ENCODE measurements at regions not wholly inside any gene's neighbourhood (a gene's known extent, or its start where the extent isn't known, plus 50 kb on each side); places are given as distances from the start of the nearest gene placed in this dataset.
"Not testable (repeated sequence)": the region's sequence is repeated elsewhere in the genome, so short reads cannot be mapped to it uniquely, and the experiment has no call there.

DNA sequence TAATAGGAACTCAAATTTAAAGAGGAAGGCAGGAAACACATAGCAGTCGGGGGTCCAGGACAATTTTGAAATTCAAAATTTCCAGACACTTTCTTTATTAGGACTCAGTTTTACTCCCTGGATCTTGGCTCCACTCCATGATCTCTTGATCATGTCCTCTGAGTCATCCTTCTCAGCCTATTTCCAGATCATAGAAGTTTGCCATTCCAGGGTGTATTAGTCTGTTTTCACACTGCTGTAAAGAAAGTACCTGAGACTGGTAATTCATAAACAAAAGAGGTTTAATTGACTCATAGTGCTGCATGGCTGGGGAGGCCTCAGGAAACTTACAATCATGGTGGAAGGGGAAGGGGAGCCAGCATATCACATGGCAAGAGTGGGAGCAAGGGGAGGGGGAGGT is 564.7 kb upstream of the ACTRT1 start:
- no peak for DNase-seq (ENCODE audit: low read depth)
- TF ChIP-seq, protein P1, sequence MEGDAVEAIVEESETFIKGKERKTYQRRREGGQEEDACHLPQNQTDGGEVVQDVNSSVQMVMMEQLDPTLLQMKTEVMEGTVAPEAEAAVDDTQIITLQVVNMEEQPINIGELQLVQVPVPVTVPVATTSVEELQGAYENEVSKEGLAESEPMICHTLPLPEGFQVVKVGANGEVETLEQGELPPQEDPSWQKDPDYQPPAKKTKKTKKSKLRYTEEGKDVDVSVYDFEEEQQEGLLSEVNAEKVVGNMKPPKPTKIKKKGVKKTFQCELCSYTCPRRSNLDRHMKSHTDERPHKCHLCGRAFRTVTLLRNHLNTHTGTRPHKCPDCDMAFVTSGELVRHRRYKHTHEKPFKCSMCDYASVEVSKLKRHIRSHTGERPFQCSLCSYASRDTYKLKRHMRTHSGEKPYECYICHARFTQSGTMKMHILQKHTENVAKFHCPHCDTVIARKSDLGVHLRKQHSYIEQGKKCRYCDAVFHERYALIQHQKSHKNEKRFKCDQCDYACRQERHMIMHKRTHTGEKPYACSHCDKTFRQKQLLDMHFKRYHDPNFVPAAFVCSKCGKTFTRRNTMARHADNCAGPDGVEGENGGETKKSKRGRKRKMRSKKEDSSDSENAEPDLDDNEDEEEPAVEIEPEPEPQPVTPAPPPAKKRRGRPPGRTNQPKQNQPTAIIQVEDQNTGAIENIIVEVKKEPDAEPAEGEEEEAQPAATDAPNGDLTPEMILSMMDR (IDR thresholded peaks at IDR 0.05; ENCODE audit: control insufficient read depth, insufficient read depth, low read depth, low read length, missing control alignments) = no peak
- no peak overlapping the region for H3K4me3 ChIP-seq (ENCODE audit: control insufficient read depth, low read depth, low read length)

DNA sequence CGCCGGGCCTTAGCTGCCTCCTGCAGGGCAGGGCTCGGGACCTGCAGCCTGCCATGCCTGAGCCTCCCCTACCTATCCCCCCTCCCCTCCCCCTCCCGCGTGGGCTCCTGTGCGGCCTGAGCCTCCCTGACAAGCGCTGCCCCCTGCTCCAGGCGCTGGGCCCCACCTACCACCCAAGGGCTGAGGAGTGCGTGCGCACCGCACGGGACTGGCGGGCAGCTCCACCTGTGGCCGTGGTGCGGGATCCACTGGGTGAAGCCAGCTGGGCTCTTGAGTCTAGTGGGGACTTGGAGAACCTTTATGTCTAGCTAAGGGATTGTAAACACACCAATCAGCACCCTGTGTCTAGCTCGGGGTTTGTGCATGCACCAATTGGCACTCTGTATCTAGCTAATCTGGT is 554.6 kb upstream of the ACTRT1 start:
- DNase-seq (ENCODE audit: low read depth); H3K4me3 ChIP-seq (ENCODE audit: control insufficient read depth, low read depth, low read length): not testable (repeated sequence)

DNA sequence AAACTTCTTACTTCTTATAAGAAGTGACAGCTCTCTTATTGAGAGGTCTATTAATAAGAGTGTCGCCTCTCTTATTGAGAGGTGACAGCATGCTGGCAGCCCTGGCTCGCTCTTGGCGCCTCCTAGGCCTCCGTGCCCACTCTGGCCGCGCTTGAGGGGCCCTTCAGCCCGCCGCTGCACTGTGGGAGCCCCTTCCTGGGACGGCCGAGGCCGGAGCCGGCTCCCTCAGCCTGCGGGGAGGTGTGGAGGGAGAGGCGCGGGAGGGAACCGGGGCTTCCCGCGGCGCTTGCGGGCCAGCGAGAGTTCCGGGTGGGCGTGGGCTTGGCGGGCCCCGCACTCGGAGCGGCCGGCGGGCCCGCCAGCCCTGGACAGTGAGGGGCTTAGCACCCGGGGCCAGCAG is 554.2 kb upstream of the ACTRT1 start:
- not testable (repeated sequence) for H3K4me3 ChIP-seq (ENCODE audit: control insufficient read depth, low read depth, low read length); DNase-seq (ENCODE audit: low read depth)

DNA sequence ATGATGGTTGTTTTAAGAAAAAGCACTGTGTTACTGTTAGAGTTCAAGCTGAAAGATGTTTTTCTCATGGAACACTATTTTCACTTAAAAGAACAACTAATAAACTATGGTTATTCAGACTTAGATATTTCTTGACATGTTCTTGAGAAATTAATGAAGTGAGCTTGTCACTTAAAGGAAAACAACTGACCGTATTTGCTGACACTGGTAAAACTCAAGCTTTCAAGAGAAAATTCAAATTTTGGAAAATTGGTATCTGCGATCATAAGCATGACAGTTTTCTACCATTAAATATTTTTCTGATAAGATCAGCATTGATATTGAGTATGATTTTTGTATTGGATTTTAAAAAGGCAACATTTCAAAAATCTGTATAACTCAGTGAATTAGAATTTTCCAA is 549.5 kb upstream of the ACTRT1 start:
- DNase-seq (ENCODE audit: low read depth) = no peak

DNA sequence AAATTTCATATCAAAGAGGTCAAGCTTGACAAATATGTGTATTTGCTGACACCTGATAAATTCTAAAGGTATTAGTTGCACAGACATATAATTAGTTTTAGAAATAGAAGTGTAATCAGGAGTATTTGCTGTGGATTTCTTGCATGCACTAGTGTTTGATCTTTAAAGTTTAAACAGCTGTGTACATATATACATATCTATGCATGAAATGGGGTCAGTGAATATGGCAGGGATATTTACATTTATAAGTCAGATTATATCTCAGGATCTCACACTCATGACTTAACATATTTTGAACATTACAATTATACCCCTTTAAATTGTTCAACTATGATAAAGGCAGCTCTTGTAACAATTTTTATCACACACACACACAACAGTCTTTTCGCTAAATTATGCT is 547.4 kb upstream of the ACTRT1 start:
- DNase-seq (ENCODE audit: low read depth) = no peak
- TF ChIP-seq, protein P1 (IDR thresholded peaks at IDR 0.05; ENCODE audit: control insufficient read depth, insufficient read depth, low read depth, low read length, missing control alignments) = no peak
- no peak overlapping the region for H3K4me3 ChIP-seq (ENCODE audit: control insufficient read depth, low read depth, low read length)

More for the DNA sequence above, 549.5 kb upstream of the ACTRT1 start:
- TF ChIP-seq, protein P1 (IDR thresholded peaks at IDR 0.05; ENCODE audit: control insufficient read depth, insufficient read depth, low read depth, low read length, missing control alignments) = no peak
- H3K4me3 ChIP-seq (ENCODE audit: control insufficient read depth, low read depth, low read length) = no peak overlapping the region

DNA sequence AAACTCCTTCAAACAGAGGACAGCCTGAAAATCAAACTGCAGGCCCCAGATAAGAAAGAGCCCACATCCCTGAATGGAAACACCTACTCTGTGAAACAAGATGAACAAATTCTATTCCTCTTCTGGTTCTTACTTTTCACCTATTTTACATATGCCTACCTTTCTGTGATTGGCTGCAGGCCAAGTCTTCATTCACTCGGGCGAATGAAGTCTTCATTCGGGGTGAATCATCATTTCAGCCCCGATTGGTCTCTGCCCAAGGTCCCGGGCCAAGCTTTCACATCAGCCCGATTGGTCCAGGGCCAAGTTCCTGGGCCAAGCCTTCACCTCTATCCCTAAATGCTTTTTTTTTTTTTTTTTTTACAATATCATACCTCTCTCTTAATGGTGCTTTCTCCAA is 529.8 kb upstream of the ACTRT1 start:
- no peak overlapping the region for H3K4me3 ChIP-seq (ENCODE audit: control insufficient read depth, low read depth, low read length)
- TF ChIP-seq, protein P1 (IDR thresholded peaks at IDR 0.05; ENCODE audit: control insufficient read depth, insufficient read depth, low read depth, low read length, missing control alignments) = no peak
- no peak for DNase-seq (ENCODE audit: low read depth)

DNA sequence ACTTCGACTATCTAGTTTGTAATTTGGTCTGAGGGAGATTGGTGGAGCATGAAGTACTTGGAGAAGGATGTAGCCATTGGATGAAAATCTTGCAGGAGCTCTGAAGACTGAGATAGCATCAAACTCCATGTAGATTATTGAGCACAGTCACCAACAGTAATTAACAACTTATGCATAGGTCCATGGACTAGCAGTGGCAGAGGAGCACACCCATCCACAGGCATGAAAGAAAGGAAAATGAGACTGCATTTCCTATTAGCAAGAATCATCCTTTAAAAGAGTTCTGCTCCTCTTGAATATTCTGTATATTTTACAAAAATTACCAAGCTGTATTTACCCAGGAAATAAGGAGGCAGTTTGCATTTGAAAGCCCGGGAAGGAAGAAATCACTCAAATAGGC is 529.4 kb upstream of the ACTRT1 start:
- no peak for DNase-seq (ENCODE audit: low read depth)
- TF ChIP-seq, protein P1 (IDR thresholded peaks at IDR 0.05; ENCODE audit: control insufficient read depth, insufficient read depth, low read depth, low read length, missing control alignments) = no peak

DNA sequence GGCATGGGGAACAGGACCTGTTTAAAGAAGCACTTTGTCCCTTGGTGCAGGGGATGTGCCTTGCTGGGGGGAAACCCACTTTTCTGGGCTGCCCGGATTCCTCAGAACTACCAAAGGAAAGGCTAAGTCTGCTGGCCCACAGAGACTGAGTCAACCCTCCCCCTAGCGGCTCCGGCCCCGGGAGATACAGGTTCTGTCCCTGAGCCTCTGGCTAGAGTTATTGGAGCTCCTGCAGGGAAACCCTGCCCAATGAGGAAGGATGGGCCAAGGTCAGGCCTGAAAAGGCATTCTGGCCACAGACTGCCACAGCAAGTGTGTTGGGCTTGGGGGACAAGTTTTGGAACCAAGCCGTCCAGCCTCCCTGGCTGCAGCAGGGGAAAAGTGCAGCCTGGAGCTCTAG is 490.9 kb upstream of the ACTRT1 start:
- TF ChIP-seq, protein P1 (IDR thresholded peaks at IDR 0.05; ENCODE audit: control insufficient read depth, insufficient read depth, low read depth, low read length, missing control alignments) = no peak
- DNase-seq (ENCODE audit: low read depth) = no peak
- no peak overlapping the region for H3K4me3 ChIP-seq (ENCODE audit: control insufficient read depth, low read depth, low read length)

More for the DNA sequence above, 529.4 kb upstream of the ACTRT1 start:
- no peak overlapping the region for H3K4me3 ChIP-seq (ENCODE audit: control insufficient read depth, low read depth, low read length)

Measured in AG09309 (cell line).